GM12878 (cell line): ENCODE measurements at regions not wholly inside any gene's neighbourhood (a gene's known extent, or its start where the extent isn't known, plus 50 kb on each side); places are given as distances from the start of the nearest gene placed in this dataset.

Experiments
- ATAC-seq: fragments of 200-7000 bp; cut with Tn5 transposase; 3 replicates; pipeline ENCODE4 v1.9.1; 2020; ENCODE audit warnings: mild to moderate bottlenecking, moderate library complexity
- BruUV-seq: library from RNA; stranded (reverse); fragments of 400-500 nt; replicated peaks from 2 replicates; lab custom pipeline; 2021; lab: Mats Ljungman, UMichigan
- CTCF ChIA-PET: fragments of 300-600 bp; sonication (Branson Sonifier 250); formaldehyde crosslinking; extraction: SDS; loops from one replicate; lab custom pipeline; 2021; ENCODE audit warnings: inconsistent platforms; lab: Yijun Ruan, JAX
- POLR2A ChIA-PET: fragments of 350-600 bp; formaldehyde crosslinking; extraction: SDS; loops from one replicate; lab custom pipeline; 2021; ENCODE audit warnings: inconsistent platforms; lab: Charles Lee
- RAD21 ChIA-PET: fragments of 300-600 bp; sonication (Branson Sonifier 250); formaldehyde crosslinking; loops from one replicate; lab custom pipeline; 2023; ENCODE audit warnings: antibody characterized with exemption; ENCODE audit not compliant: unreplicated experiment; lab: Charles Lee
- SMC1A ChIA-PET: fragments of 300-600 bp; sonication (Branson Sonifier 250); formaldehyde crosslinking; loops from one replicate; lab custom pipeline; 2023; ENCODE audit not compliant: unreplicated experiment, uncharacterized antibody; lab: Charles Lee
- DNase-seq: peaks from one replicate; pipeline ENCODE4 v3.0.0-alpha.2; 2011; ENCODE audit warnings: low read depth, low spot score
- FAIRE-seq: peaks from 3 replicates; lab custom pipeline; 2011; peaks lifted over from hg19 to GRCh38; lab: Jason Lieb, UNC
- H2AFZ ChIP-seq: 2 replicates; pipeline ENCODE4 v1.6.0; 2011; ENCODE audit warnings: low read depth, low read length, control low read depth; ENCODE audit not compliant: control insufficient read depth
- H3K27ac ChIP-seq: 2 replicates; pipeline ENCODE4 v1.5.1; 2011; ENCODE audit warnings: control low read depth; ENCODE audit not compliant: control insufficient read depth, insufficient read depth
- H3K27me3 ChIP-seq, 2 experiments: replicated peaks in 1 of 2; 2 replicates each; pipeline versions ENCODE4 v1.6.0 to v1.6.1; 2011; ENCODE audit warnings: low read length in 1 of 2; ENCODE audit not compliant: control insufficient read depth in 2 of 2, insufficient read depth in 2 of 2
- H3K36me3 ChIP-seq, 2 experiments: 2 replicates each; pipeline ENCODE4 v1.5.1; 2011; ENCODE audit warnings: low read length in 1 of 2; ENCODE audit not compliant: control insufficient read depth in 2 of 2, insufficient read depth in 2 of 2
- H3K4me1 ChIP-seq: 2 replicates; pipeline ENCODE4 v1.6.1; 2011; ENCODE audit warnings: mild to moderate bottlenecking, low read length, moderate library complexity, mixed read lengths; ENCODE audit not compliant: control insufficient read depth, insufficient read depth
- H3K4me2 ChIP-seq: 2 replicates; pipeline ENCODE4 v1.6.0; 2011; ENCODE audit warnings: control low read depth; ENCODE audit not compliant: control insufficient read depth, insufficient read depth
- H3K4me3 ChIP-seq: fragments of 200-600 bp; sonication (generic); 2 replicates; pipeline ENCODE4 v1.5.1; 2016
- H3K79me2 ChIP-seq: 2 replicates; pipeline ENCODE4 v1.6.0; 2011; ENCODE audit warnings: low read length; ENCODE audit not compliant: control insufficient read depth, insufficient read depth
- H3K9ac ChIP-seq: 2 replicates; pipeline ENCODE4 v1.8.0; 2011; ENCODE audit warnings: low read length, control low read depth, mixed read lengths; ENCODE audit not compliant: control insufficient read depth, insufficient read depth
- H3K9me3 ChIP-seq: replicated peaks from 3 replicates; pipeline ENCODE4 v1.5.1; 2011; ENCODE audit warnings: mild to moderate bottlenecking, low read length; ENCODE audit not compliant: control insufficient read depth, insufficient read depth
- H4K20me1 ChIP-seq: 2 replicates; pipeline ENCODE4 v1.6.0; 2011; ENCODE audit not compliant: control insufficient read depth, insufficient read depth
- BCLAF1 ChIP-seq: fragments of 450-650 bp; IDR thresholded peaks from 2 replicates; pipeline ENCODE4 v1.6.1; 2017; ENCODE audit warnings: antibody characterized with exemption, mild to moderate bottlenecking, moderate library complexity
- BMI1 ChIP-seq: fragments of 450-650 bp; IDR thresholded peaks from 2 replicates; pipeline ENCODE4 v1.6.1; 2016; ENCODE audit warnings: mild to moderate bottlenecking, moderate library complexity, borderline replicate concordance
- CREB1 ChIP-seq: IDR thresholded peaks from 2 replicates; pipeline ENCODE4 v1.6.1; 2012; ENCODE audit warnings: low read depth, mild to moderate bottlenecking, inconsistent platforms
- KLF5 ChIP-seq: fragments of 450-650 bp; IDR thresholded peaks from 2 replicates; pipeline ENCODE4 v1.6.1; 2014; ENCODE audit warnings: mild to moderate bottlenecking; ENCODE audit not compliant: partially characterized antibody
- MTA2 ChIP-seq: fragments of 450-650 bp; IDR thresholded peaks from 2 replicates; pipeline ENCODE4 v1.6.1; 2016; ENCODE audit warnings: low read depth, mild to moderate bottlenecking, moderate library complexity
- MYC ChIP-seq: IDR thresholded peaks from 2 replicates; pipeline ENCODE4 v1.6.1; 2011; ENCODE audit warnings: mild to moderate bottlenecking, low read length, moderate library complexity, inconsistent platforms; ENCODE audit not compliant: insufficient read depth, insufficient replicate concordance, insufficient read length, severe bottlenecking
- NFYA ChIP-seq: IDR thresholded peaks from 2 replicates; pipeline ENCODE4 v1.6.1; 2011; ENCODE audit warnings: low read depth, mild to moderate bottlenecking, low read length, improper control_type of control experiment, borderline replicate concordance
- NRF1 ChIP-seq: conservative IDR thresholded peaks from 2 replicates; pipeline ENCODE4 v1.6.1; 2011; ENCODE audit warnings: mild to moderate bottlenecking, low read depth, low read length, improper control_type of control experiment
- SIX5 ChIP-seq: IDR thresholded peaks from 2 replicates; pipeline ENCODE4 v1.6.1; 2011; ENCODE audit warnings: mild to moderate bottlenecking, low read depth, low read length, moderate library complexity; ENCODE audit not compliant: severe bottlenecking
- SMC3 ChIP-seq: IDR thresholded peaks from 2 replicates; pipeline ENCODE4 v1.6.1; 2011; ENCODE audit warnings: low read length, improper control_type of control experiment, borderline replicate concordance
- SPI1 ChIP-seq: IDR thresholded peaks from 2 replicates; pipeline ENCODE4 v1.6.1; 2011; ENCODE audit warnings: low read depth, mild to moderate bottlenecking, low read length, moderate library complexity, borderline replicate concordance; ENCODE audit not compliant: insufficient read depth
- SUZ12 ChIP-seq: fragments of 200-600 bp; sonication (generic); IDR thresholded peaks from one replicate; pipeline ENCODE4 v1.6.1; 2018; ENCODE audit warnings: antibody characterized with exemption, mild to moderate bottlenecking; ENCODE audit not compliant: unreplicated experiment
- TCF3 ChIP-seq: IDR thresholded peaks from 2 replicates; pipeline ENCODE4 v1.6.1; 2012; ENCODE audit warnings: low read depth, mild to moderate bottlenecking, low read length, borderline replicate concordance; ENCODE audit not compliant: insufficient read depth
- ZNF622 ChIP-seq: fragments of 450-650 bp; IDR thresholded peaks from 2 replicates; pipeline ENCODE4 v1.6.1; 2017; ENCODE audit warnings: mild to moderate bottlenecking, inconsistent platforms
- WGBS: methylation state at CpG from one replicate; pipeline ENCODE4 v1.1.6; 2016; ENCODE audit warnings: low lambda C conversion rate; ENCODE audit not compliant: insufficient replicate concordance, insufficient coverage; ENCODE audit errors: missing lambda C conversion rate; 5-methylcytosine and 5-hydroxymethylcytosine counted together
- in situ Hi-C: fragments of 300-500 bp; cut with MboI; formaldehyde crosslinking; loops from 9 replicates; pipeline ENCODE4 v1.14.3; 2018; ENCODE audit warnings: mixed read lengths
- intact Hi-C: fragments of 100-400 bp; cut with micrococcal nuclease; formaldehyde crosslinking; loops from one replicate; pipeline ENCODE4 v1.14.2; 2022; ENCODE audit not compliant: unreplicated experiment
- TF ChIP-seq, protein P1 (sequence below): fragments of 450-650 bp; IDR thresholded peaks from 2 replicates; pipeline ENCODE4 v1.6.1; 2016; ENCODE audit warnings: mild to moderate bottlenecking, moderate library complexity, borderline replicate concordance

DNA sequence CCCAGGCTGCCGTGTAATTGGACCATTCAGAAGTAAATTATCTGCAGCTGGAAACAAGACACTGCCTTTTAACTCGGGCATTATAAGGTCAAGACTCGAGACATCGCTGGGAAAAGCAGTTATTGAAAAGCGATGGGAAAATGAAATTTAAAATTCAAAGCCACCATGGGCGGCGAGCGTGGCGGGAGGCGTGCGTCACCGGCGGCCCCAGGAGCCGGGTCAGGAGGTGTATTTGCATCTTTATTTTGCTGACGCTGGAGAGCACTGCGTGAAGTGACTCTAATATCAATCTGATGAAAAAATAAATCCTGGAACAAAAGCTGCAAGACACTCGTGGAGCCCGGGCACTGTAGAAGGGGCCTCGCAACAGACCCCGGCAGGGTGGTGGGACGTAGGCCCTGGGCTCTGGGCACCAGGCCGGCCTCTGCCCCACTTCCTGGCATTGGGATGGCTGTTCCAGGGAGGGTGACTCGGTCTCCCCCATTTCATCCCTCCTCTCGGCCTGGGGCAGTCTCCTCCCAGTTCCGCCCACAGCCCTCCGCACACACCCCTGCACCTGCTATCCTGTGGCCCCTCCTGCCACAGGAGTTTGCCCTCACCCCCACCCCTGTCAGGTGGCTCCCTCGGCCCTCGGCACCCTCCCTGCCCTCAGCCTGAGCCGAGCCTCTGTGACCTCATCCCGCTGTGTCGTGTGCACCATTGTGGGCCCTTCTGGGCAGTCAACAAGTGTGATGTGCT is 196.2 kb downstream of the KIF26A start:
- Histone ChIP-seq H3K4me3 (no peak overlapping the region), H3K27ac (no peak overlapping the region), H2AFZ (no peak overlapping the region), H3K36me3 (no peaks in the 10 kb centered on the region), H3K9ac (no peak overlapping the region), H4K20me1 (no peaks in the 10 kb centered on the region), H3K4me2 (no peak overlapping the region), H3K79me2 (no peaks in the 10 kb centered on the region), H3K9me3 (peaks cover 2% of the 10 kb centered on the region; the same call in 1 of the 3 replicates), H3K4me1 (no peaks in the 10 kb centered on the region), H3K27me3 (no peaks in the 10 kb centered on the region)
- POLR2A ChIA-PET = no interaction called here
- ATAC-seq = no peak
- intact Hi-C loops = no loop called here
- RAD21 ChIA-PET = no interaction called here
- BruUV-seq = no TSS peak
- TF ChIP-seq KLF5 = no peak
- no peak for TF ChIP-seq BCLAF1
- no peak for TF ChIP-seq NRF1
- TF ChIP-seq SMC3 = no peak
- no peak for TF ChIP-seq NFYA
- TF ChIP-seq MYC = no peak
- no peak for TF ChIP-seq SPI1
- no peak for TF ChIP-seq CREB1
- TF ChIP-seq MTA2 = no peak
- no peak for TF ChIP-seq SUZ12
- TF ChIP-seq SIX5 = no peak
- TF ChIP-seq ZNF622 = no peak
- TF ChIP-seq TCF3 = no peak
- no peak for TF ChIP-seq BMI1
- TF ChIP-seq, protein P1, sequence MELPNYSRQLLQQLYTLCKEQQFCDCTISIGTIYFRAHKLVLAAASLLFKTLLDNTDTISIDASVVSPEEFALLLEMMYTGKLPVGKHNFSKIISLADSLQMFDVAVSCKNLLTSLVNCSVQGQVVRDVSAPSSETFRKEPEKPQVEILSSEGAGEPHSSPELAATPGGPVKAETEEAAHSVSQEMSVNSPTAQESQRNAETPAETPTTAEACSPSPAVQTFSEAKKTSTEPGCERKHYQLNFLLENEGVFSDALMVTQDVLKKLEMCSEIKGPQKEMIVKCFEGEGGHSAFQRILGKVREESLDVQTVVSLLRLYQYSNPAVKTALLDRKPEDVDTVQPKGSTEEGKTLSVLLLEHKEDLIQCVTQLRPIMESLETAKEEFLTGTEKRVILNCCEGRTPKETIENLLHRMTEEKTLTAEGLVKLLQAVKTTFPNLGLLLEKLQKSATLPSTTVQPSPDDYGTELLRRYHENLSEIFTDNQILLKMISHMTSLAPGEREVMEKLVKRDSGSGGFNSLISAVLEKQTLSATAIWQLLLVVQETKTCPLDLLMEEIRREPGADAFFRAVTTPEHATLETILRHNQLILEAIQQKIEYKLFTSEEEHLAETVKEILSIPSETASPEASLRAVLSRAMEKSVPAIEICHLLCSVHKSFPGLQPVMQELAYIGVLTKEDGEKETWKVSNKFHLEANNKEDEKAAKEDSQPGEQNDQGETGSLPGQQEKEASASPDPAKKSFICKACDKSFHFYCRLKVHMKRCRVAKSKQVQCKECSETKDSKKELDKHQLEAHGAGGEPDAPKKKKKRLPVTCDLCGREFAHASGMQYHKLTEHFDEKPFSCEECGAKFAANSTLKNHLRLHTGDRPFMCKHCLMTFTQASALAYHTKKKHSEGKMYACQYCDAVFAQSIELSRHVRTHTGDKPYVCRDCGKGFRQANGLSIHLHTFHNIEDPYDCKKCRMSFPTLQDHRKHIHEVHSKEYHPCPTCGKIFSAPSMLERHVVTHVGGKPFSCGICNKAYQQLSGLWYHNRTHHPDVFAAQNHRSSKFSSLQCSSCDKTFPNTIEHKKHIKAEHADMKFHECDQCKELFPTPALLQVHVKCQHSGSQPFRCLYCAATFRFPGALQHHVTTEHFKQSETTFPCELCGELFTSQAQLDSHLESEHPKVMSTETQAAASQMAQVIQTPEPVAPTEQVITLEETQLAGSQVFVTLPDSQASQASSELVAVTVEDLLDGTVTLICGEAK = no peak
- in situ Hi-C loops = no loop called here
- no peak for DNase-seq
- SMC1A ChIA-PET = no interaction called here
- WGBS = 72% methylated on average over 25 of the region's 31 CpGs
- CTCF ChIA-PET = no interaction called here
- FAIRE-seq = no peak
